ENCODE measurements at regions not wholly inside any gene's neighbourhood (a gene's known extent, or its start where the extent isn't known, plus 50 kb on each side); places are given as distances from the start of the nearest gene placed in this dataset.

DNA sequence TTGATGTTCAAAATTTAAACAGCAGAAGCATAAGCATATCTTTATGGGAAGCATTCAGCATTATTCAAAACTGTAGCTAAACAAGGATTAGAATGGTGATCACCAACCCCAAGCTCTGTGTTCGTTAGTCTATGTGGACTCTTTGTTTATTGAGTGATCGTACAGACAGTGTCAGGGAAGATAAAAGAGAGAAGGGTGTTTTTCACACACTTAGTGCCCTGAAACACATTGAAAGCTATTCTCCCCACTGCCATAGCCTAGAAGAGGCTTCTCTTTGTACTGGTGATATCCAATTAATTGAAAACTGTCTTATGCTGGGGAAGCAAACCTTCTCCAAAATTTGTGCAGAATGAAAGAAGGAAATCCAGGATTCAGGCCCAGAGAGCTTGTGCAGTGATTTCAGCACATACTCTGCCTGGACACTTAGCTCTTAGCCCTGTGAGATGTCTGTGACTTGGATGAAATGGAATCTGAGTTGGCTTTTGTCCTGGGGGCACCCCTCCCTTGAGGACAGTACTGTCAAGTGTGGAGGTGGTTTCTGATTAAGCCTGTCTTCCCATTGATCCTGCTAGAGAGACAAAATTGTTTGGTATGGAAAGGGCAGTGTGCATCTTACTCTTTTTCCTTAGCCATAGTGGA, 125.7 kb upstream of the MTHFD1L start (continued):
- no peak for TF ChIP-seq KAT7 (CRISPR knock-in tag; IDR thresholded peaks at IDR 0.05; ENCODE audit: borderline replicate concordance)

DNA sequence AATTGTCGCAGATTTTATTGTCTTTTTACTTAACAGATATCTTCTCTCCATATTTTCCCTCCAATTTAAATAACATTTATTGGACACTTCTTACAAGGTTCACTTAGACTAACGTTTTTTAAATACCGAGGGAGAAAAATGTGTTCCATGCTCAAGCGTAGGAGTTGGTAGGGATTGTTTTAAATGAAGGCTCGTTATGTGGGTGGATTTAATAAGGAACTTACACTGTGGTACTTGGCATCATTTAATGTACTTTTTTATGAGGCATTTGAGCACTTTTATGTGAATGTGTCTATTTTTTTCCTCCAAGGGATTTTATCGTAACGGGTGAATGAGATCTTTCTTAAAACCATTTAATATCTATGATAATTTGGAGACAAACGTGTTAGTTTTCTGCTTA, 125.0 kb upstream of the MTHFD1L start:
- ChIA-PET CTCF (interaction anchor here (1.8 kb wide), 1 partner anchor 323 kb away, joined by 27 read pairs; no protein-coding TSS in a partner anchor), POLR2A (no interaction called here)
- ATAC-seq (no peak), DNase-seq (ENCODE audit: low spot score) (no peak)
- no peak for TF ChIP-seq TCF7 (CRISPR knock-in tag; IDR thresholded peaks at IDR 0.05; ENCODE audit: low read depth)
- TF ChIP-seq ZNF671 (CRISPR knock-in tag; IDR thresholded peaks at IDR 0.05) = no peak
- TF ChIP-seq, protein P1, sequence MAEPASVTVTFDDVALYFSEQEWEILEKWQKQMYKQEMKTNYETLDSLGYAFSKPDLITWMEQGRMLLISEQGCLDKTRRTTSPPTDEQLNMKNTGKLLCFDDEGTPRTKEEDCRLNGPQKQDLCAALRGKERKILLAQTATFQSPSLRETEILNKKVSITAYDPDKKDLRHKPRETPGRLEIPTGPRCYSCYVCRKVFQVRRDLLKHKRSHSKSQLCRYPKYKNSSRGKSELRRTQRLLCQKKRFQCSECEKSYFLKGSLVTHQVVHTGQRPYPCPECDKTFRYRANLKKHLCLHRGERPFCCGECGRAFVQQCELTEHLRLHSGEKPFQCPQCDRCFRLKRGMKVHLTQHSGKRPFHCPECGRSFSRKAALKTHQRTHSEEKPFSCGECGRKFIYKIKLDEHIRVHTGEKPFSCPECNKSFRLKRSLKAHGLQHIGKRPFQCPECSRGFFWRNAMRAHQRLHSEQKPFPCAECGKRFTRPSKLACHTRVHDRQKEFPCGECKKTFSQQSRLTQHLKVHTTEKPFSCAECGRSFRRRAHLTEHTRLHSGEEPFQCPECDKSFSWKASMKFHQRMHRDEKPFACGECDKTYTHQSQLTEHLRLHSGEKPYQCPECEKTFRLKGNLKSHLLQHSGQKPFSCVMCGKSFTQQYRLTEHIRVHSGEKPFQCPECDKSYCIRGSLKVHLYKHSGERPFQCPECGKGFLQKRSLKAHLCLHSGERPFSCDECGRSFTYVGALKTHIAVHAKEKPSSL (CRISPR knock-in tag; conservative IDR thresholded peaks at IDR 0.05) = no peak
- TF ChIP-seq, protein P2, sequence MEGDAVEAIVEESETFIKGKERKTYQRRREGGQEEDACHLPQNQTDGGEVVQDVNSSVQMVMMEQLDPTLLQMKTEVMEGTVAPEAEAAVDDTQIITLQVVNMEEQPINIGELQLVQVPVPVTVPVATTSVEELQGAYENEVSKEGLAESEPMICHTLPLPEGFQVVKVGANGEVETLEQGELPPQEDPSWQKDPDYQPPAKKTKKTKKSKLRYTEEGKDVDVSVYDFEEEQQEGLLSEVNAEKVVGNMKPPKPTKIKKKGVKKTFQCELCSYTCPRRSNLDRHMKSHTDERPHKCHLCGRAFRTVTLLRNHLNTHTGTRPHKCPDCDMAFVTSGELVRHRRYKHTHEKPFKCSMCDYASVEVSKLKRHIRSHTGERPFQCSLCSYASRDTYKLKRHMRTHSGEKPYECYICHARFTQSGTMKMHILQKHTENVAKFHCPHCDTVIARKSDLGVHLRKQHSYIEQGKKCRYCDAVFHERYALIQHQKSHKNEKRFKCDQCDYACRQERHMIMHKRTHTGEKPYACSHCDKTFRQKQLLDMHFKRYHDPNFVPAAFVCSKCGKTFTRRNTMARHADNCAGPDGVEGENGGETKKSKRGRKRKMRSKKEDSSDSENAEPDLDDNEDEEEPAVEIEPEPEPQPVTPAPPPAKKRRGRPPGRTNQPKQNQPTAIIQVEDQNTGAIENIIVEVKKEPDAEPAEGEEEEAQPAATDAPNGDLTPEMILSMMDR (IDR thresholded peaks at IDR 0.05) = no peak
- TF ChIP-seq ATF1 (CRISPR knock-in tag; IDR thresholded peaks at IDR 0.05) = no peak
- no peak for TF ChIP-seq CBFB (CRISPR knock-in tag; IDR thresholded peaks at IDR 0.05; ENCODE audit: low read depth)
- TF ChIP-seq, protein P3, sequence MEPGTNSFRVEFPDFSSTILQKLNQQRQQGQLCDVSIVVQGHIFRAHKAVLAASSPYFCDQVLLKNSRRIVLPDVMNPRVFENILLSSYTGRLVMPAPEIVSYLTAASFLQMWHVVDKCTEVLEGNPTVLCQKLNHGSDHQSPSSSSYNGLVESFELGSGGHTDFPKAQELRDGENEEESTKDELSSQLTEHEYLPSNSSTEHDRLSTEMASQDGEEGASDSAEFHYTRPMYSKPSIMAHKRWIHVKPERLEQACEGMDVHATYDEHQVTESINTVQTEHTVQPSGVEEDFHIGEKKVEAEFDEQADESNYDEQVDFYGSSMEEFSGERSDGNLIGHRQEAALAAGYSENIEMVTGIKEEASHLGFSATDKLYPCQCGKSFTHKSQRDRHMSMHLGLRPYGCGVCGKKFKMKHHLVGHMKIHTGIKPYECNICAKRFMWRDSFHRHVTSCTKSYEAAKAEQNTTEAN (CRISPR knock-in tag; IDR thresholded peaks at IDR 0.05) = no peak
- TF ChIP-seq, protein P4, sequence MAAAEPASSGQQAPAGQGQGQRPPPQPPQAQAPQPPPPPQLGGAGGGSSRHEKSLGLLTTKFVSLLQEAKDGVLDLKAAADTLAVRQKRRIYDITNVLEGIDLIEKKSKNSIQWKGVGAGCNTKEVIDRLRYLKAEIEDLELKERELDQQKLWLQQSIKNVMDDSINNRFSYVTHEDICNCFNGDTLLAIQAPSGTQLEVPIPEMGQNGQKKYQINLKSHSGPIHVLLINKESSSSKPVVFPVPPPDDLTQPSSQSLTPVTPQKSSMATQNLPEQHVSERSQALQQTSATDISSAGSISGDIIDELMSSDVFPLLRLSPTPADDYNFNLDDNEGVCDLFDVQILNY (CRISPR knock-in tag; IDR thresholded peaks at IDR 0.05) = no peak
- TF ChIP-seq, protein P5, sequence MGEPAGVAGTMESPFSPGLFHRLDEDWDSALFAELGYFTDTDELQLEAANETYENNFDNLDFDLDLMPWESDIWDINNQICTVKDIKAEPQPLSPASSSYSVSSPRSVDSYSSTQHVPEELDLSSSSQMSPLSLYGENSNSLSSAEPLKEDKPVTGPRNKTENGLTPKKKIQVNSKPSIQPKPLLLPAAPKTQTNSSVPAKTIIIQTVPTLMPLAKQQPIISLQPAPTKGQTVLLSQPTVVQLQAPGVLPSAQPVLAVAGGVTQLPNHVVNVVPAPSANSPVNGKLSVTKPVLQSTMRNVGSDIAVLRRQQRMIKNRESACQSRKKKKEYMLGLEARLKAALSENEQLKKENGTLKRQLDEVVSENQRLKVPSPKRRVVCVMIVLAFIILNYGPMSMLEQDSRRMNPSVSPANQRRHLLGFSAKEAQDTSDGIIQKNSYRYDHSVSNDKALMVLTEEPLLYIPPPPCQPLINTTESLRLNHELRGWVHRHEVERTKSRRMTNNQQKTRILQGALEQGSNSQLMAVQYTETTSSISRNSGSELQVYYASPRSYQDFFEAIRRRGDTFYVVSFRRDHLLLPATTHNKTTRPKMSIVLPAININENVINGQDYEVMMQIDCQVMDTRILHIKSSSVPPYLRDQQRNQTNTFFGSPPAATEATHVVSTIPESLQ (CRISPR knock-in tag; IDR thresholded peaks at IDR 0.05) = no peak
- TF ChIP-seq, protein P6, sequence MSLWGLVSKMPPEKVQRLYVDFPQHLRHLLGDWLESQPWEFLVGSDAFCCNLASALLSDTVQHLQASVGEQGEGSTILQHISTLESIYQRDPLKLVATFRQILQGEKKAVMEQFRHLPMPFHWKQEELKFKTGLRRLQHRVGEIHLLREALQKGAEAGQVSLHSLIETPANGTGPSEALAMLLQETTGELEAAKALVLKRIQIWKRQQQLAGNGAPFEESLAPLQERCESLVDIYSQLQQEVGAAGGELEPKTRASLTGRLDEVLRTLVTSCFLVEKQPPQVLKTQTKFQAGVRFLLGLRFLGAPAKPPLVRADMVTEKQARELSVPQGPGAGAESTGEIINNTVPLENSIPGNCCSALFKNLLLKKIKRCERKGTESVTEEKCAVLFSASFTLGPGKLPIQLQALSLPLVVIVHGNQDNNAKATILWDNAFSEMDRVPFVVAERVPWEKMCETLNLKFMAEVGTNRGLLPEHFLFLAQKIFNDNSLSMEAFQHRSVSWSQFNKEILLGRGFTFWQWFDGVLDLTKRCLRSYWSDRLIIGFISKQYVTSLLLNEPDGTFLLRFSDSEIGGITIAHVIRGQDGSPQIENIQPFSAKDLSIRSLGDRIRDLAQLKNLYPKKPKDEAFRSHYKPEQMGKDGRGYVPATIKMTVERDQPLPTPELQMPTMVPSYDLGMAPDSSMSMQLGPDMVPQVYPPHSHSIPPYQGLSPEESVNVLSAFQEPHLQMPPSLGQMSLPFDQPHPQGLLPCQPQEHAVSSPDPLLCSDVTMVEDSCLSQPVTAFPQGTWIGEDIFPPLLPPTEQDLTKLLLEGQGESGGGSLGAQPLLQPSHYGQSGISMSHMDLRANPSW (CRISPR knock-in tag; conservative IDR thresholded peaks at IDR 0.05; ENCODE audit: low read depth) = no peak
- TF ChIP-seq TEAD1 (CRISPR knock-in tag; IDR thresholded peaks at IDR 0.05) = no peak
- no peak overlapping the region for H3K4me3 Mint-ChIP-seq
- H3K4me1 Mint-ChIP-seq = no peaks in the 10 kb centered on the region
- no peaks in the 10 kb centered on the region for H3K27me3 Mint-ChIP-seq (ENCODE audit: low read depth)
- no peaks in the 10 kb centered on the region for H3K36me3 Mint-ChIP-seq
- H3K27ac Mint-ChIP-seq = no peak overlapping the region
- no peaks in the 10 kb centered on the region for H3K9me3 Mint-ChIP-seq
